GM12892 (cell line): ENCODE measurements at regions not wholly inside any gene's neighbourhood (a gene's known extent, or its start where the extent isn't known, plus 50 kb on each side); places are given as distances from the start of the nearest gene placed in this dataset.

Experiments
- DNase-seq: peaks from one replicate; pipeline ENCODE4 v3.0.0; 2011; ENCODE audit not compliant: insufficient read length
- FAIRE-seq: peaks from 2 replicates; lab custom pipeline; 2011; peaks lifted over from hg19 to GRCh38; lab: Jason Lieb, UNC
- POLR2A ChIP-seq: IDR thresholded peaks from 2 replicates; pipeline ENCODE4 v1.6.1; 2011; ENCODE audit warnings: low read depth, low read length, control low read depth
- POLR2AphosphoS5 ChIP-seq: IDR thresholded peaks from 2 replicates; pipeline ENCODE4 v1.6.1; 2011; ENCODE audit warnings: low read depth, low read length, control low read depth
- TAF1 ChIP-seq: IDR thresholded peaks from 2 replicates; pipeline ENCODE4 v1.6.1; 2011; ENCODE audit warnings: low read depth, mild to moderate bottlenecking, control low read depth, low read length, borderline replicate concordance

DNA sequence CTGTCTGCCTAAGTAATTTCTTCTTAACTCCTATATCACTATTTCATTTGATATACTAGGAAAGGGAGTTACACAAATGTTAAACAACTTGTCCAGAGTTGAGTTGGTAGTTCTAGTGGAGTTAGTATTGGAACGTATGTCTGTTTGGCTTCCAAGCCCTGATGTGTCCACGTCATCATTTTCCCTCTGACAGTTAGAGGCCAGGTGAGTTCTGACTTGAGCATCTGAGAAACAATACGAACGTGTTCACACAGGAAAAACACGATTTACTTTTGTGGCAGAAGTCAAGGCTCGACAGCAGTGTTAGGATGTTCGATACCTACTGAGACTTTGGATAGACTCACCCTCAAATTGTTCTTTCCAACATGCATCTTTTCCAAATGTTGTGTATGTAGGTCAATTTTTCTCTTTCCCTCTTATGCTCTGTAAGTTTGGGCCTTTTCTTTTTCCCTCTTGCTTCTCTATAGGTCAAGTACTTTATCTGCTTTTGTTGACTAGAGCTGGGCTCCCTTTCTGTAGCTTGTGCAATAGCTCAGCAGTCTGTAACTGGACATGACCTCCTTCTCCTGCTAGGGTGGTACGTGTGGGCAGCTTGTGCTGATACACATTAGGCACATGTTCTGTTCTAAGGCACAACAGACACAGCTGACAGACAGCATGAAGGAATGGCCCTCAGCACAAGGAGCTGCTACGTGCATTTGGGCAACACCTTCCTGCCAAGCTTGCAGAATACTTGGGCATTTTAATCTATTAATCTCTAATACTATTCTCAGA is 222.9 kb downstream of the PTEN start:
- no peak for TF ChIP-seq TAF1
- no peak for TF ChIP-seq POLR2A
- no peak for TF ChIP-seq POLR2AphosphoS5
- DNase-seq: no peak
- FAIRE-seq: no peak

DNA sequence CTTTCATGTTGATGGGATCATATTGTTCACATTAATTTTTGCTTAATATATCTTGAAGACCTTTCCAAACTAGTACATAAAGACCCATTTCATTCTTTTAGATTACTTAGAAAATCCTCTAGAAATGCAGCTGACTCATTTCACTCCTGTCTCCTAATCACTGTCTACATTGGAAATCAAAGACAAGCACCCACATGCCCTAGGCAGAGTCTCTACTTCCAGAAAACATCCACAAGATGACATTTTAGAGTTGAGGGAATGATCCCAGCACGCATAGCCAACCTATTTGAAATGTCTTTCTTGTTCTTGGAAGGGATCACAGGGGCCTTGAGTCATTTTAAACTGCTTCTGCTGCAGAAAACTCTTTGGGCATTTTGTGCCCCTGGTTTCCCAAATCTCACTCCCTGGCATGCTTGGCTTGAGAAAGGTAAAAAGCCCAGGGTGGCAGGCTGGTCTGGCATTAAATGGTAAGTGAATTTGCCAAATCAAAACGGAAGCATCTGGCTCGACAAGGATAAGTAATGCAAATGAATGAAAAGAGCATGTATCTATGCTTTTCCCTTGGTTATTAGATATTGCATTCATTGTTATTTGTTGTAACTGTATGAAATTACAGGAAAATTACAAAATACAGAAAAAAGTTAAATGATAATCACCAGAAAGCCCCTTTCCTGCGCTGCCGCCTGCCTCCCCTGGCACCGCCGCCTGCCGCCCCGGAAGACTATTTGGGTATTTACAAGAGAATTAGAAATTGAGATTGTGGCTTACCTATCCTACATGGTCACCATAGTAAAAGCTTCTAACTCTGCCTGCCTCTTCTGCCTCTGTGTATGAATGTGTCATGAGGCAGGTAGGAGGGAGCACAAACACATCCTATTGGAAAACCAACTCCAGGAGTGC is 225.3 kb downstream of the PTEN start:
- DNase-seq: no peak
- FAIRE-seq: no peak
- TF ChIP-seq TAF1 (no peak), POLR2AphosphoS5 (no peak), POLR2A (no peak)

DNA sequence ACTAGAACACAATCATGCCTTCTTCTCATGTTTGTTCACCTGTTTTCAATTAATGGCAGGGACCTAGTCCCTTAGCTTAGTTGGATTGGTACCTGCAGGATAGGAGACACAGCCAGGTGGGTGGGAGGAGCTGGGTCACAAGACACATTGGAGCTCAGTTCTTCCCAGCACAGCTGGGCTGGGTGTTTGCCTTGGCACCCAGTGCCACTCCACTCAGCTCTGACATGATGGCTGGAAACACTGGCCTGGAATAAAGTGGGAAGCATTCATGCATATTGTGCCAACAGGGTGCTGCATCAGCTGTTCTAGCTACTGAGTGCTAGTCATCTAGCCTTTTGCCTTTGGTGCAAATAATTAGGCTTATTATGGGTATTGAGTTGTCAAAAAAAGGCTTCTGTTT is 226.1 kb downstream of the PTEN start:
- DNase-seq (no peak), FAIRE-seq (no peak)
- no peak for TF ChIP-seq TAF1
- no peak for TF ChIP-seq POLR2A
- no peak for TF ChIP-seq POLR2AphosphoS5

DNA sequence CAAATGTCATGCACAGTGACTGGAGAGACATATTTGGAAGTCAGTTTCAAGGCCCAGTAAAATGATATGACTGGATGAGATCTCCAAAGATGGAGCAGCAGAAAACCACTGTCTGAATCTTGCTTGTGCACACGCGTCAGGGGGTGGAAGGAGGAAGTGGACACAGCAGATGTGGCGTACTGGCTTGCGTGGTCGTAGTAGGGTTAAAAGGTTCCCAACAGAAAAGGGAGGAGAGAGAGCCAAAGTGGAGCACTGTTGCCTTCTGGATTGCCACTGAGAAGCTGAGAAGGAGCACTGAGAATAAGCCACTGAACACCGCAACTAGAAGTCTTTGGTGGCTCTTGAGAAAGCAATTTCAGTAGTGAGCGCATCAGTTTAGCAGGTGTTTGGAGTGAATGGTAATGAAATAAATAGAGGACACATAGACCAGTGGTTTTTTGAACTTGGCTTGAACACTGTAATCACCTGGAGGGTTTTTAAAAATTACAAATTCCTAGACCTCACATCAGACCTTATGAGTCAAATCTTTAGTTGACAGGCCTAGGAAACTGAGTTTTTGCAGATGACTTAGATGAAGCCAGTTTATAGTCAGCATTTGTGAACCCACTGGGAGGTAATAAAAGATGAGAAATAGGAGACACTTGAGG is 227.3 kb downstream of the PTEN start:
- peak; percentile 62 for FAIRE-seq
- TF ChIP-seq POLR2A (no peak), TAF1 (no peak), POLR2AphosphoS5 (no peak)
- DNase-seq: no peak

DNA sequence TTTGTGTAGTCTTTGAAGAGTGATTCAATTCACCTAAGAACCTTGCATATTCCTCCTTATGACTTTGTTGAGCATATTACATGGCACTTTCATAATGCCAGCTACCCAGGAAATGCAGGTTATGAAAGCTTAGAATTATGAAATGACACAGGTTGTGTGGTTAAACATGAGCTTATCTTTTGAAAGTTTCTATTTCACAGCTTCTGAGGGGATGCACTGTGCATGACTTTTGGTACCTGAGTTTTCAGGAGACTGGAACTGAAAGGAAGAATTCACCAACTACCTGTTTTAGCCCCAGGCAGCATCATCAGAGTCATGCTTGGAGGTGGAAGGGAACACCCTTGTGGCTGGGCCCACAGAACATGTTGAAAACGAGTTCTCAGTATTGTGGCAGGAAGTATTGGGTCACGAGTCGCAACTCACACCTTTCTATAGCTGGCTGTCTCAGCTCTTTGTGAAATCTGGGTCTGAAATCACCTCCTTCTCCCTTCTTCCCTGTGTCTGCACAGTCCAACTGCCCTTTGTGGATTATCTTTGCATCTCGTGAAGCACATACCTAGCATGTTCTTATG is 228.2 kb downstream of the PTEN start:
- TF ChIP-seq POLR2A (no peak), POLR2AphosphoS5 (no peak; the same call in 1 of the 2 replicates), TAF1 (no peak)
- peak; percentile 41 for DNase-seq
- peak; percentile 99 for FAIRE-seq

DNA sequence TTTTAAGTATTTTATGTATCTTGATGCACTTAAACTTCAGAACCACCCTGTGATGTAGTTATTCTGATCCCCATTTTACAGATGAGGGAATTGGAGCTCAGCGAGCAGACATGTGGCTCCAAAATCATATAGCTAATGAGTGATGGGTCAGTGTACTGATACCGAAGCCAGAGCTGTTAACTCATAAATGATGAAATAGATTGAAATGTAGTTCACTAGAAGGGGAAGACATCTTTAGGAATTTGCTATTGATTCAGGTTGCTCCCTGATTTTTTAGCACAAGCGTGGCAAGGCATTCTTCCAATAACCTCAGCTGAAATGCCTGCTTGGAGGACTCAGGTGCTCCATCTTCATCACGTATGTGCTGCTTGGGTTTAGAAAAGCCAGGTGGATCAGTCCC is 228.8 kb downstream of the PTEN start:
- no peak for DNase-seq
- TF ChIP-seq POLR2A: no peak
- TF ChIP-seq POLR2AphosphoS5: no peak
- TF ChIP-seq TAF1: no peak
- FAIRE-seq: no peak

DNA sequence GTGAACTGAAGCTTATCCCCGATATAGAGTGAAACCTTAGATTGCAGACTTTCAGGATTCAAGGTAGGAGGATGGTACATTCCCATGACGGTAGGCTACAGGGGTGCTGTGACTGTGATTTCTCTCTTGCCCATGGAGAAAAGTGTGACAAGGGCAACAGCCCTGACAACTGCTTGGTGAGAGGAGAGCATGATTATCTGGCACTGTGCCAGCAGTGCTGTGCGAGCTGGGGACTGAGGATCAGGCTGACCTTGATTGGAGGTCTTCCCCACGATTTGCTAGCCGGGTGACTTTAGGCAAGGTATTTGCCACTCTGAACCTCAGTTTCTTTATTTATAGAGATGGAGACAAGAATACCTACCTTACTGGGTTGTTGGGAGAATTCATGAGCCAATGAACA is 229.5 kb downstream of the PTEN start:
- TF ChIP-seq POLR2AphosphoS5 (no peak), TAF1 (no peak), POLR2A (no peak)
- no peak for DNase-seq
- no peak for FAIRE-seq

DNA sequence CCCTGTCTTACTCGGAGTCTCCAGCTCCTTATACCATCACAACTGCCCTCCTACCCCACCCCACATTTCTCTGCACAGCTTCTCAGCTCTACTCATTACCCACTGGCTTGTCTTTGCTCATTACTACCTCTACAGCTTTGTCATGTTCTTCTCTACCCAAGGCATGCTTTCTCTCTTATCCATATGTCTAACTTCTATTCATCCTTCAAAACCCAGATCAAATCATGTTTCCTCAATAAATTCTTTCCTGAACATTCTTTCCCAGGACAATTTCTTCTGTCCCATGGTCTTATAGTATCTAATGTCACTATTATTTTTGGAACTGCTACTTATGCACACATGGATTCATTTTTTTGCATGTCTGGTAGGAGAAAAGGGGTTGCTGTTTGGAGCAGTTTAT is 231.4 kb downstream of the PTEN start:
- FAIRE-seq: no peak

DNA sequence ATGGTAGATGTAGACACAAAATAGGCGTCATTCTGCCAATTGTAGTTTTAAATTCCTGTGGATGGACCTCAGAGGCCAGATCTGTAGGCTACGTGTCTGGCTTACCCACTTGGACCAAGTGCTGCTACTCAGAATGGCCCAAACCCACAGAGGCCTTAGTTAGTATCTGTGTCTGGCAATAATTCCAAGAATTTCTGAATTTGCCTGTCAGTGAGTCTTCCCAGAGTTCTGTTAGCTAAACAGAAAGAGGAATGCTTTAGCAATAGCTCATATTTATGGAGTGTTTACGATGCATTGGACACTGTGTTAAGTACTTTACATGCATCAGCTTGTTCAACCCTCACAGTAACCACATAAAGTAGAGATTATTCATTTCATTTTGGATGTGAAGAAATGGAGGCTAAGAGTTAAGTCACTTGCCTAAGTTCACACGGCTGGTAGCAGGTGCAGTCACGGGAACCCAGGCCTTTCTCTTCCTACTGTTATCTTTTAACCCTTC is 231.8 kb downstream of the PTEN start:
- no peak for TF ChIP-seq TAF1
- TF ChIP-seq POLR2AphosphoS5: no peak
- TF ChIP-seq POLR2A: no peak
- DNase-seq: no peak
- FAIRE-seq: peak; percentile 62

More for the DNA sequence above, 231.4 kb downstream of the PTEN start:
- TF ChIP-seq POLR2AphosphoS5 (no peak), POLR2A (no peak), TAF1 (no peak)
- no peak for DNase-seq

DNA sequence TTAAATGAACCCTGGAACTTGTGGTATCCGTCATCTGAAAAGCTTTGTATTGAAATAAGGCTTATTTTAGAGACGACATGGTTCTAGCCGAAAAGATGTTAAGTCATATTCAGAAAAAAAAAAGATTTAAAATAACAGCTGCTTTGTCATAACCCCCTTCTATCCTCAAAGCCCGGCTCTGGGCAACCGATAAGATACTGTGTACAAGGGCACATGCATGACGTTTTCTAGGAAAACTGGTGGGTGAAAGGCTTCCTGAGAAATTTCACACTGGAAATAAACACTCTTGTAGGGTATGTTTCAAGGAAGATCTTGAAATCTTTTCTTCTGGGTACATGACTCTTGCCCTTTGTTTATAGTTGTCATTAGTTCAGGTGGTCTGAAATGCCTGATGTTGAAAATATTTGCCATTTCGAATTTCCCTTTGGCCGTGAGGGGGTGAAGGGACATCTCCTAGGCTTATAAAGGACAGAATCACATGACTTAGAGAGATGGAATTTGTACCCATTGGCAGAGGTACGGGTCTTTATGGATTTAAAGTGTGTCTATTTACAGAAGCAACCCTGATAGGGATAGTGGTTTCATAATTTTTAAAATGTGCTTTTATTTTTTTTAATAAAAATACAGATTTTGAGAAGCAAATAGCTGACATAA is 232.5 kb downstream of the PTEN start:
- DNase-seq (no peak), FAIRE-seq (no peak)
- TF ChIP-seq POLR2AphosphoS5: no peak
- TF ChIP-seq TAF1: no peak
- TF ChIP-seq POLR2A: no peak

DNA sequence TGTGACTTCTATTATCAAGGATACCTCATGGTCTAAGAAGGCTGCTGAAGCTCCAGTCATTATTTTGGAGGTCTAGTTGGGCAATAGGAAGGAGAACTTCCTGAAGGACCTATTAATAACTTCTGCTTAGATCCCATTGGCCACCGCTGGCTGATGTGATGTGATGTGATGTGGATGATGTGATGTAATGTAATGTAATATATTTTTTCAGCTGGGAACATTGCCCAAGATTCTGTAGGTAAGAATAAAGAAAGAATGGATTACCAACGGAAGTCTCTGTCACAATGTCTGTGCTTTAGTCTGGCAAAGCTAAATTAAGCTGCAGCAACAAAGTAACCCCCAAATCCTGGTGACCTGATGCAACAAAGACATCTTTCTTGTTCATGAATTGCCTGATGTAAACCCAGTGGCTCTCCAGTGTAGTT is 233.7 kb downstream of the PTEN start:
- no peak for TF ChIP-seq POLR2AphosphoS5
- TF ChIP-seq POLR2A: no peak
- TF ChIP-seq TAF1: no peak
- FAIRE-seq: peak; percentile 14
- no peak for DNase-seq
